Activated CD4-positive, alpha-beta T cell treated with anti-CD3 and anti-CD28 coated beads, Interleukin-2, Interleukin-4, amounts not matched to agents 100 ng/mL and 50 ng/mL, durations not matched to agents 16 hours and 8 hours (primary cell): ENCODE measurements at regions not wholly inside any gene's neighbourhood (a gene's known extent, or its start where the extent isn't known, plus 50 kb on each side); places are given as distances from the start of the nearest gene placed in this dataset.

ENCODE experiments used
- DNase-seq: peaks from one replicate; pipeline ENCODE4 v3.0.0-alpha.2; 2020; ENCODE audit warnings: low spot score

- no peak for DNase-seq
These were observed 223.1 kb upstream of the MAF start for GRCh38 chr16:79823639-79824038.

GRCh38 chr16:79821911-79822310 lies 221.4 kb upstream of the MAF start:
- DNase-seq = no peak

- no peak for DNase-seq
These were observed 215.6 kb upstream of the MAF start for GRCh38 chr16:79816081-79816497.

- DNase-seq = no peak
These were observed 214.5 kb upstream of the MAF start for GRCh38 chr16:79815049-79815448.

- no peak for DNase-seq
These were observed 213.6 kb upstream of the MAF start for GRCh38 chr16:79814124-79814523.

- no peak for DNase-seq
These were observed 211.0 kb upstream of the MAF start for GRCh38 chr16:79811541-79811940.

GRCh38 chr16:79810449-79811189 lies 210.1 kb upstream of the MAF start:
- no peak for DNase-seq

GRCh38 chr16:79809376-79809775 lies 208.8 kb upstream of the MAF start:
- DNase-seq = no peak

GRCh38 chr16:79808731-79809130 lies 208.2 kb upstream of the MAF start:
- DNase-seq = no peak

- no peak for DNase-seq
These were observed 206.2 kb upstream of the MAF start for GRCh38 chr16:79806757-79807156.

GRCh38 chr16:79805621-79806020 lies 205.1 kb upstream of the MAF start:
- no peak for DNase-seq

GRCh38 chr16:79801646-79802045 lies 201.1 kb upstream of the MAF start:
- no peak for DNase-seq

GRCh38 chr16:79800016-79800608 lies 199.6 kb upstream of the MAF start:
- no peak for DNase-seq

GRCh38 chr16:79798416-79799053 lies 198.0 kb upstream of the MAF start:
- no peak for DNase-seq

GRCh38 chr16:79797486-79797885 lies 196.9 kb upstream of the MAF start:
- no peak for DNase-seq

- no peak for DNase-seq
These were observed 195.0 kb upstream of the MAF start for GRCh38 chr16:79795556-79795955.

- DNase-seq = no peak
These were observed 194.4 kb upstream of the MAF start for GRCh38 chr16:79794941-79795340.

- no peak for DNase-seq
These were observed 192.3 kb upstream of the MAF start for GRCh38 chr16:79792664-79793351.

GRCh38 chr16:79792076-79792475 lies 191.5 kb upstream of the MAF start:
- DNase-seq = no peak

- no peak for DNase-seq
These were observed 190.3 kb upstream of the MAF start for GRCh38 chr16:79790854-79791253.

GRCh38 chr16:79788949-79789348 lies 188.4 kb upstream of the MAF start:
- no peak for DNase-seq

- no peak for DNase-seq
These were observed 185.9 kb upstream of the MAF start for GRCh38 chr16:79786389-79786788.

GRCh38 chr16:79784007-79784406 lies 183.5 kb upstream of the MAF start:
- DNase-seq = no peak
